GM19238 (cell line): ENCODE measurements at regions not wholly inside any gene's neighbourhood (a gene's known extent, or its start where the extent isn't known, plus 50 kb on each side); places are given as distances from the start of the nearest gene placed in this dataset.
"Not testable (repeated sequence)": the region's sequence is repeated elsewhere in the genome, so short reads cannot be mapped to it uniquely, and the experiment has no call there.

Experiments used
- DNase-seq: peaks from one replicate; pipeline ENCODE4 v3.0.0; 2011; ENCODE audit warnings: low spot score; ENCODE audit not compliant: insufficient read length

DNA sequence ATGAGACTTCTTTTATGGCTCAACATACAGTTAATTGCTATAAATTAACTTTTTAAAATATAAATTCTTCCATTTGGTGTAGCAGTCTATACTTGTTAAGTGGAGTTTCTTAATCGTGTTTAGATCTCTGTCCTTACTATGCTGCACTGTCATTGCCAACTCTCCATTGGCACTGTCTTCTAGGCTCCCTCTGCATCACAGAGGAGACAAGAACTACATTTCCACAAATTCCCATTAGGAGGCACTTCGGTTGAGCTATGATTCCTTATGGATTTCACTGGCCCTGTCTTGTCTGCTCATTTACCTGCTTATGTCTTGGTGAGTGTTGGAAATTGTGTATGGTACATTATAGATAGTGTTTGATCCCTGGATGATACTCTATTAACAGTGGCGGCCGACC lies 630.9 kb upstream of the ATXN7L3B start:
- DNase-seq = no peak

DNA sequence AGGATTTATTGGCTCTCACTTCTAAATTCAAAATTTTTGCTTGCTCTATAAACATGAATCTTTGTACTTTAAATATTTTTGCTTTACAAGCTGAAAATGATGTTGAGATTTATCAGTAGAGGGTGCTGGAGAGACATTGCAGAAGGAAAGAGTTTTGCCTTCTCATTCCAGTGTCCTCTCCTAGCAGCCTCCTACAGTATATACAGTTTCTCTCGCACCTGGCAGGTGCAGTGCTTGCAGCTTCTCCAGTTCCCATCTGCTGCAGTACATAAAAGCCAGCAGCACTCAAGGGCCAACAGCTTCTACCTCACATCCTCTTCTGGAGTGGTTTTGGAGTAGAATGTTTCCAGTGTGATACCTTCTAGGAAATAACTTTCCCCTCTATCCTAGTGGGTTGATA lies 601.8 kb upstream of the ATXN7L3B start:
- no peak for DNase-seq

DNA sequence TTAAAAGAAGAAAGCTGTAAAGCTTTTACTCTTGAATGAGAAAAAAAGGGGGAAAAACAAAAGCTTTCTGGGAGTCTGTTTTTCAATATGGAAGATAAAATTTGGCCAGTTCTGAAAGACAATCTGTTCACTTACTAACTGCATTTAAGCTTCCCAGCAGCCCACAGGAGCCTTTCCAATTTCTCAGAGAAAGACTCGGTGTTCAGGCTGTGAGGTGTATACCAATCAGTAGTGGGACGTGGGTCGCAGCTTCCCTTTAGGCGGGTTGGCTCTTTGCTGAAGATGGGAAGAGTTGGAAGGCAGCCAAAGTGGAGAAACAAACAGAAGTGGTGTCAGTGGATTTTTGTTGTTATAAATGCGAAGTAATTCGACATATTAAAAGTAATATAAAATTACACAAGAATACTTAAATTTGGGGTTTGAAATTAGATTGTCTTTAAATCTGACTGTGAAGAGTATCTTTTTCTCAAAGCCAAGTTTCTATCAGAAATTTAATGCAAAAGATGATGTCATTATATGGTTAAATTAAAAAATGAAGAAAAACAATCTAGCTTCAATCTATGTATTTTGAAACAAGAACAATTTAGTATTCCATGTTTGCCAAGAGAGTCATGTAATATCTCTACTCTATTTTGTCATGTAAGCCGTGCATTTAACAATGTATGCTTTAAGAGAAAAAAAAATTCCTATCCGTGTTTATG lies 590.2 kb upstream of the ATXN7L3B start:
- DNase-seq = no peak

DNA sequence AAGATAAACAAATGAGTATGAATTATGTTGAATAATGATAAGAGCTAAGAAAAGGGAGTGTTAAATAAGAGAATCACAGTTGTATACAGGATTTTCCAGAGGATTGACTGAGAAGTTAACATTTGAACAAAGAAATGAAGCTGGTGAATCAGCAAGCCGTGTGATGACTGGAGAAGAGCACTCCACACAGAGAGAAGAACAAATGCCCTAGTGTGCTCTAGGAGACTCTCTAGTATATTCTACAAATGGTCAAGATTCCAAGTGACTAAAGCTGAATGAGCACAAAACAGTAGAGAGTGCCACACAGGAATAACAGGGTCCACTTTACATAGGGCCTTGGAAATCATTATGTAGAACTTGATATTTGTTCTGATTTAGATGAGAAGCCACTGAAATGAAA lies 587.1 kb upstream of the ATXN7L3B start:
- no peak for DNase-seq

DNA sequence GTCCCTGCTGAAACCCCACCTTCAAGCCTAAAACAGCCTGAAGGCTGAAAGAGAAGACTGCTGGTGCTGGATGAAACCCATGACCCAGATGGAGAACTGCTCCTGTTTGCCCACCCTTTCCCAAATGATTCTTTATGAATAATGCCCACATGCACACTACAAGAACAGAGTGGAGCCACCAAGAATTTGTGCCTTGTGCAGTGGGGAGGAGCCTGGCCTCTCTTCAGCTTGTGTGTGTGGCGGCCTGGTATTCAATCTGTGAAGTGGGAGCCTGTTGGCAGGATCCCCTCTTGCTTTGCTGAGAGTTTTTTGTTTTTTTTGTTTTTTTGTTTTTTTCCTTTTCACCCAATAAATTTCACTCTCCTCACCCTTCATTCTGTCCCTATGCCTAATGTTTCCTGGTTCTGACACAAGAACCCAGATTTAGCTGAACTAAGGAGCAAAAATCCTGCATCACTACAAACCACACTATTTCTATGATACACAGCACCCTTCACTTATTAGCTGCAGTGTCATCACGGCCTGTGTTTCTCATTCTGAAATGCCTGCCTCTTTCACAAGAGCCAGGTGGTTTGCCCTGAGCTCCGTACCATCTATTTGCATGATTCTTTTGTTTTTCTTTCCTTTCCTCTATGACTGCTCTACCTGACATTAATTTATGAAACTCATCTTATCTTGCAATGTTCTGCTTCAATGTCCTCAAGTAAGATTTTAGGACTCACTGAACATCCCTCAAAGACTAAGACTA lies 585.5 kb upstream of the ATXN7L3B start:
- no peak for DNase-seq

- no peak for DNase-seq
Measured at GRCh38 chr12:73964641-73965040, 573.0 kb upstream of the ATXN7L3B start.

DNA sequence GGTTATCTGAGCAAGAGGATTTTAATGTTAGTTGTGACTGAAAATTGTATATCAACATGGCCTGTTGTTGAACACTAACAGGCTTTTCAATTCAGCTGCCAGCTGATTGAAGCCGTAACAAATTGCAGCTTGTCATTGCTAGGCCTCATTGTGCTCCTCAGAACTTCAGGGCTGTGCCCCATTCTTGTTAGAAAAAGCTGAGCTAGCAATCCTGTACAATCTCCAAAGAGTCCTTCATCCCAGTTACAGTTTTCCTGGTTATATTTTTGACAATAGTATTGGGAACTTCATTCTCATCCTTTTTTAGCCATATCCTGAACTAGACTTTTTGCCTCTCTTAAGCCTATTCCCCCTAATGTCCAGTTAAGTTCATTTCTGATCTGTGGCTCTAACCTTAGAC lies 564.1 kb upstream of the ATXN7L3B start:
- DNase-seq = no peak

- no peak for DNase-seq
Measured at GRCh38 chr12:73984552-73984951, 553.1 kb upstream of the ATXN7L3B start.

- DNase-seq = no peak
Measured at GRCh38 chr12:73991138-73991537, 546.5 kb upstream of the ATXN7L3B start.

GRCh38 chr12:73998894-73999293 lies 538.7 kb upstream of the ATXN7L3B start:
- DNase-seq = no peak

DNA sequence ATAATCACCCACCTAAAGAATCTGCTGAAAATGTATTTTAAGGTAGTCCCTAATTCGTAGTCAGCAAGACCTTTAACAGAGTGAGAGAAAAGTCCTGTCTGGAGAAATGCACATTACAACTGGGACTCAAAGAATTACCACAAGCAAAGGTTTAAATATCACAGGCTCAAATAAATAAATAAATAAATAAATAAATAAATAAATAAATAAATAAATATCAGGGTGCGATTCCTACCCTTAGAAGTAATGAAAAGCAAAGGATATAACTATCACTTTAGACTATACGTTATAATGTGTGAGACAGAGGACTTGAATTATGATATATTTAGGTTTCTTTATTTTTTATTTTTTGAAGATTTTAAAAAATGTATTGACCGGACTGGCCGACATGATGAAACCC lies 522.5 kb upstream of the ATXN7L3B start:
- DNase-seq = no peak

- not testable (repeated sequence) for DNase-seq
Measured at GRCh38 chr12:74016324-74016723, 521.3 kb upstream of the ATXN7L3B start.

DNA sequence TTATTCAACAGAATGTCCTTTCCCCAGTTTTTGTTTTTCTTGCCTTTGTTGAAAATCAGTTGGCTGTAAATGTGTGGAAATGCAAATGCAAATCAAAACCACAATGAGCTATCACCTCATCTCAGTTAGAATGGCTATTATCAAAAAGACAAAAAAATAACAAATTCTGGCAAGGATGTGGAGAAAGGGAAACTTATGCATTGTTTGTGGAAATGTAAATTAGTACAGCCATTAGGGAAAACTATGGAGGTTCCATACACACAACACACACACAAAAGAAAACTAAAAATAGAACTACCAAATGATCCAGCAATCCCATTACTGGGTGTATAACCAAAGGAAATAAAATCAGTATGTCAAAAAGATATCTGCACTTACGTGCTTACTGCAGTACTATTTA lies 518.8 kb upstream of the ATXN7L3B start:
- DNase-seq = no peak

- peak; percentile 0 for DNase-seq
Measured at GRCh38 chr12:74021937-74022336, 515.7 kb upstream of the ATXN7L3B start.

DNA sequence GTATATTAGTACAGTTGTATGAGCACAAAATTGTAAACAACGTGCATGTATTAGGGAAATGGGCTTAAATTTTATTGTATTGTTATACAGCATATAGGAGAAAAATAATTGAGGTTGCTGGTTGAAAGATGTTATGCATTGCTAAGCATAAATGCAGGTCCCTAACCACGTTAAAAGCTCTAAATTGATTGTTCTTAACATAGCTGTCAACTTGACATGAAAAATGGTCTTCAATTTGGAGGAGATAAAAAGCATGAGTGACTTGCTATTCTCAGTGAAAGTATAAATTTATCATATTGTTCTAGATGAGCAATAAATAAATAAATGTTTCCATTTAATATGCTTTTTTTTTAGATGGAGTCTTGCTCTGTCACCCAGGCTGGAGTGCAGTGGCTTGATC lies 506.6 kb upstream of the ATXN7L3B start:
- no peak for DNase-seq

GRCh38 chr12:74033531-74033930 lies 504.1 kb upstream of the ATXN7L3B start:
- no peak for DNase-seq

DNA sequence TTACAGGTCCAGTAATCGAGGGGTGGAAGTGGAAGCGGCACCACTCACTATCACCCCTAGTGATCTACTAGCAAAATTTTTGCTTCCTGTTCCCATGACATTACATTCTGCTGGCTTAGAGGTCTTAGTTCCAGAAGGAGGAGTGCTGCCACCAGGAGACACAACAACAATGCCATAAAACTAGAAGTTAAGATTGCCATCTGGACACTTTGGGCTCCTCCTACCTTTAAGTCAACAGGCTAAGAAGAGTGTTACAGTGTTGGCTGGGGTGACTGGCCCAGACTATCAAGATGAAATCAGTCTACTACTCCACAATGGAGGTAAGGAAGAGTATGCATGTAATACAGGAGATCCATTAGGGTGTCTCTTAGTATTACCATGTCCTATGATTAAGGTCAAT lies 498.5 kb upstream of the ATXN7L3B start:
- DNase-seq = not testable (repeated sequence)

- no peak for DNase-seq
Measured at GRCh38 chr12:74043343-74043742, 494.3 kb upstream of the ATXN7L3B start.

DNA sequence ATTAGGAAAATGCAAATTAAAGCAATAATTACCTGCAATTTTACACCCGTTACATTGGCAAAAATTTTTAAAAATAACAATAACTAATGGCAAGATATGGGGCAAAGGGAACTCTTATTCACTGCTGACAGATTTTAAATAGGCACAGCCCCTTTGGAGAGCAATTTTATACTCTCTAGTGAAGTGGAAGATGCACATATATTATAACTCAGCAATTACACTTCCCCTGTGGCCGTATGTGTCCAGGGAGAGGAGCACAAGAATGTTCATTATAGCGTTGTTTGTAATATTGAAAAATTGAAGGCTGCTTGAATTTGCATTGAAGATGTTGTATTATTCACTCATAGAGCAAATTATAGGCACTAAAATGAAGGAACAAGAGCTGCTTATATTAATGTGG lies 488.3 kb upstream of the ATXN7L3B start:
- DNase-seq = no peak

- no peak for DNase-seq
Measured at GRCh38 chr12:74051848-74052247, 485.8 kb upstream of the ATXN7L3B start.

- DNase-seq = no peak
Measured at GRCh38 chr12:74066476-74066875, 471.2 kb upstream of the ATXN7L3B start.

DNA sequence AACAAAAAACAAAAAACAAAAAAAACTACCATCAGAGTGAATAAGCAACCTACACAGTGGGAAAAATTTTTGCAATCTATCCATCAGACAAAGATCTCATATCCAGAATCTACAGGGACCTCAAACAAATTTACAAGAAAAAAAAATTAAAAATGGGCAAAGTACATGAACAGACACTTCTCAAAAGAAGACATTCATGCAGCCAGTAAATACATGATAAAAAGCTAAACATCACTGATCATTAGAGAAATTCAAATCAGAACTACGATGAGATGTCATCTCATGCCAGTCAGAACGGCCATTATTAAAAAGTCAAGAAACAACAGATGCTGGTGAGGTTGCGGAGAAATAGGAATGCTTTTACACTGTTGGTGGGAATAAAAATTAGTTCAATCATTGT lies 466.5 kb upstream of the ATXN7L3B start:
- no peak for DNase-seq

- DNase-seq = no peak
Measured at GRCh38 chr12:74076918-74077317, 460.7 kb upstream of the ATXN7L3B start.
